Stimulated activated CD8-positive, alpha-beta memory T cell treated with anti-CD3 and anti-CD28 coated beads, Interleukin-7, amount 100 ng/mL, for 24 hours (primary cell): ENCODE measurements at regions not wholly inside any gene's neighbourhood (a gene's known extent, or its start where the extent isn't known, plus 50 kb on each side); places are given as distances from the start of the nearest gene placed in this dataset.

Source experiments
- DNase-seq: peaks from one replicate; pipeline ENCODE4 v3.0.0-alpha.2; 2020; ENCODE audit warnings: low read depth

- DNase-seq: no peak
Observed at GRCh38 chr1:48054232-48054631, 57.0 kb upstream of the TRABD2B start.

- DNase-seq: no peak
Observed at GRCh38 chr1:48052923-48053291, 55.7 kb upstream of the TRABD2B start.

- DNase-seq: no peak
Observed at GRCh38 chr1:48051466-48052126, 54.4 kb upstream of the TRABD2B start.

GRCh38 chr1:48049823-48050535 is 52.8 kb upstream of the TRABD2B start:
- no peak for DNase-seq

- no peak for DNase-seq
Observed at GRCh38 chr1:48048980-48049379, 51.8 kb upstream of the TRABD2B start.

GRCh38 chr1:48048064-48048463 is 50.9 kb upstream of the TRABD2B start:
- no peak for DNase-seq

GRCh38 chr1:48047116-48047515 is 49.9 kb upstream of the TRABD2B start:
- DNase-seq: no peak
